ENCODE measurements at regions not wholly inside any gene's neighbourhood (a gene's known extent, or its start where the extent isn't known, plus 50 kb on each side); places are given as distances from the start of the nearest gene placed in this dataset.

DNA sequence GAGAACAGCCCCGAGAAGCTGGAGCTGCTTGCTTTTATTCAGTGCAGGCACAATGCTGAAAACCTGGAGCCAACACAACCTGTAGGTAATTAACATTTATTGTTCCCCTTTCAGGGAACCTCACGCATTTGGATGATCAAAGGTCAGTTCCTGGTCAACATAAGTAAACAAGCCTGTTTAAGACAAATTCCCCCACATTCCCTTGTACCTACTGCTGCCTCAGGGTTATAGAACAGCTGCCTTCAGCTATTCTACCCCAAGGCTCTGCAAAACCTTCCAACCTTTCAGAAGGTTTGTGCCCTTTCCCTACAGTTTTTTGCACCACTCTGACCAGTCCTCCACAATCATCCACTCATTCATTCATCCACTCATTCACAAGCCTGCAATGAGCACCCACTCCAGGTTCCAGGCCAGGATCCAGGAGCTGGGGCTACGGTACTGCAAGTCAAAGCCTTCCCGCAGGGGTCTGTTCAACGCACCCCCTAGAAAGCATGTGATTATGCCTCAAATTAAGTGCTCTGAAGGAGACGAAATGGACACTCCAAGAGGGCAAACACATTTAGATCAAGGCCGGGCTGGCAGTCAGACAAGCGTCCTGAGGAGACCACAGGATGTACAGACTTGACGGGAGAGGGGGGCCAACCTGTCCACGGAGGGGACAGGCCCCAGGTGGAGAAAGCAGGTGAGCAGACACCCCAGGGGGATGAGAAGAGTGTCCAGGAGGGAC lies 683.9 kb downstream of the MATN1 start:
- DNase-seq (ENCODE audit: low spot score), result no peak
- intact Hi-C loops (cut with micrococcal nuclease), result no loop called here
- H3K9me3 Mint-ChIP-seq, result peaks cover 9% of the 10 kb centered on the region
- H3K27me3 Mint-ChIP-seq (ENCODE audit: insufficient read depth), result no peaks in the 10 kb centered on the region
- no peak overlapping the region for H3K4me3 Mint-ChIP-seq
- H3K36me3 Mint-ChIP-seq (ENCODE audit: low read depth), result no peaks in the 10 kb centered on the region
- no peak overlapping the region for H3K27ac Mint-ChIP-seq
- H3K4me1 Mint-ChIP-seq (ENCODE audit: low read depth), result no peaks in the 10 kb centered on the region

DNA sequence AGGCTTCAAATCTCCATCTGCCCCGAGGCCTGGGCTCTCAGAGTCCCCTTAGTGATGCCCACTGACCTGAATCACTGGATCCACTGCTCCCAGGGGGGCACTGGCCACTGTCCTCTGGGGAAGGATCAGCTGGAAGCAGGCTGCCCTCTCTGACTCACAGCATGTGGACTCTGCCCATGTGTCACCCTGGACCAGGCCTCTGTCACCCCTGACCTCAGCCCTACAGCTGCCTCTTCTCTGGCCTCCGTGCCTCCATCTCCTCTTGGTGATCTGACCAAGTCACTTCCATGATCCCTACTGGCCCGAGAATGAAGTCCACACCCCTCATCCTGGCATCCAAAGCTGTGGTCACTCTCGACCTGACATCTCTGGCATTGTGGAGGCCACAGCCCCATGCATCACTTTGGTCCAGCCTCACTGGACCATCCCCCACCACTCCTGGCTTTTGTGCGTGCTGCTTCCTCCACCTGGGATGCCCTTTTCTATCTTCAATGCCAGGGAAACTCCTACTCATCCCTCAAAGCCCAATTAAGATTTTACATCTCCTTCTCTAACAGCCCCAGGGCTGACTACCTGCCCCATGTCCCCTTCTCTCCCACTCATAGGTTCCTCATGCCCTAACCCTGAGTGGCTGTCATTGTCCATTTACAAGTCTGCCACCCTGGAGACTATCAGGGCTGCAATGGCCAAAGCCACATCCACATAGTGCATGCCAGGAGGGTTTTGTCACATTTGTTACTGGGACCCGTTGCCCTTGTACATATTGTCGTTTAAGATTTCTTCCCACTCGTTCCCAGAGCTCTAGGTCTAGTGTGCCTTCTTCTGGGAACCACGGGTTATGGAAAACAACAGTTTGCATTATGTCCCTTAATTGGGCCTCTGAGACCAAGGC lies 685.0 kb downstream of the MATN1 start:
- H3K4me3 Mint-ChIP-seq, result no peak overlapping the region
- peaks cover under 1% of the 10 kb centered on the region for H3K9me3 Mint-ChIP-seq
- H3K27ac Mint-ChIP-seq, result no peak overlapping the region
- no peak for DNase-seq (ENCODE audit: low spot score)
- no peaks in the 10 kb centered on the region for H3K36me3 Mint-ChIP-seq (ENCODE audit: low read depth)
- no peaks in the 10 kb centered on the region for H3K27me3 Mint-ChIP-seq (ENCODE audit: insufficient read depth)
- no peaks in the 10 kb centered on the region for H3K4me1 Mint-ChIP-seq (ENCODE audit: low read depth)
- intact Hi-C loops (cut with micrococcal nuclease), result no loop called here

DNA sequence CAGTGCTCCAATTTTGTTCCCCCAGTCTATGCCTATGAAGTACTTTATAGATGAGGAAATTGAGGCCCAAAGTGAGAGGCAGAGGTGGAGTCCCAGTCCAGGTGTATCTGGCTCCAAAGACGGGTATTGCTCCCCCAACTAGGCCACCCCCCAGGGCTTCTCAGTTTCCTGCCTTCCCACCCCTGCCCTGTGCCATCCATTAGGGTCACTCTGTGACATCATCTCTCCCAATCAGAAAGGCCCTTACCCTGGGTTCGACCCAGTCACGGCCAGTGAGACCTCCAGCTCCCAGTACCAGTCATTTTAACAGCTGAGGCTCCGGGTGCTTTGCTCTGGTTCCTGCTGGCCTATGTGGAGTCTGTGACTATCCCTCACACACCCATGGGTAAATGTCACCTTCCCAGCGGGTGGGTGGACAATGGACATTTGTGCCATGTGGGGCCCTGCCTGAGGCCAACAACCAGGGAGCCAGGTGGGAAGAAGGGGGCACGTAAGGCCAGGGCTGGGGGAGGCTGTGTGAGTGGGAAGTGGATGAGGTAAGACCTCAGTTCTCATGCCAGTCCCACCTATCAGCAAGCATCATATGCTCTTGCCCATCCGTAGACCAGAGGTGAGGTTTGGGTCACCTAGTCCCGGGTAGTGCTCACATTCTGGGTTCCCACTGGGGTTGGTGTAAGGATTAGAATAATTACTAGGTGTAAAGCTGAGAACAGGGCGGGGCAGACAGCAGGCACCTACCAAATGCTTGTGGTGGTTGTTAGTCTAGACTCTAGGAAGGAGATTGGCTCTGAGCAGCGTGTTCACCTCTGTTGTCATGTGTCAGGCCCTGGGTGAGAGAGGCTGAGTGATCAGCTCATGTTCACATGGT lies 685.9 kb downstream of the MATN1 start:
- Mint-ChIP-seq H3K27me3 (ENCODE audit: insufficient read depth) (no peaks in the 10 kb centered on the region), H3K27ac (no peak overlapping the region), H3K4me1 (ENCODE audit: low read depth) (no peaks in the 10 kb centered on the region), H3K9me3 (no peaks in the 10 kb centered on the region), H3K36me3 (ENCODE audit: low read depth) (no peaks in the 10 kb centered on the region), H3K4me3 (no peak overlapping the region)
- intact Hi-C loops (cut with micrococcal nuclease), result no loop called here
- DNase-seq (ENCODE audit: low spot score), result no peak

DNA sequence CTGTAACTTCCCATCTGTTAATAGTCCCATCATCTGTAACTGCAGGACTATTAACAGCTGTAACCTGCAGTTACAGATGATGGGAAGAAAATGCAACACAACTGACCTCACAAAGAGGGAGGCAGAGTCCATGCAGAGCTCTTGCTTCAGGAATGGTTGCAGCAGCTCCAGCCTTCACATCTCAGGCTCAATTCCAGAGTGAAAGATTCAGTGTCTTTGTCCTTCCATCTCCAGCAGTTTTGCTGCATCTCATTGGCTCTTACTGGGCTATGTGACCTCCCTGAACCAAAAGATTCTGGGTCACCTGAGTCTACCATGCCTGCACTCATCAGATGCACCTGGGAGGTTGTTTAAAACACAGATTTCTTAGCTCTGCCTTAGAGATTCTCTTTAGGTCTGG lies 686.7 kb downstream of the MATN1 start:
- Mint-ChIP-seq H3K4me1 (ENCODE audit: low read depth) (no peaks in the 10 kb centered on the region), H3K4me3 (no peak overlapping the region)
- intact Hi-C loops (cut with micrococcal nuclease), result no loop called here

DNA sequence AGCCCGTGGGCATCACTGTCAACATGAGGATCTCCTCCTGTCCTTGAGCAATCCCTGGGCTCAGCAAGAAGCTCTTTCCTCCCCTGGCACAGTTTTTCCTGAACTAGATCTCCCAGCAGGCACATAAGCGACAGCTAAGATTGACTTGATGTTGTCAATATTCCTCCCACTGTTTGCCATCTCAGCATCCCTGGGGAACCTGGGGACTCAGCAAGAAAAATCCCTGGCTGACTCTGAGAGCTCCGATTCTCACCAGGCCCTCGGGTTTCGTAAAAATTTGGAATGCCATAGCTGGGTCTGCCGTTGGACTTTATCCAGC lies 687.2 kb downstream of the MATN1 start:
- intact Hi-C loops (cut with micrococcal nuclease), result no loop called here
- no peak for DNase-seq (ENCODE audit: low spot score)
- no peaks in the 10 kb centered on the region for H3K4me1 Mint-ChIP-seq (ENCODE audit: low read depth)
- H3K27ac Mint-ChIP-seq, result no peak overlapping the region
- no peak overlapping the region for H3K4me3 Mint-ChIP-seq
- no peaks in the 10 kb centered on the region for H3K27me3 Mint-ChIP-seq (ENCODE audit: insufficient read depth)
- no peaks in the 10 kb centered on the region for H3K9me3 Mint-ChIP-seq
- no peaks in the 10 kb centered on the region for H3K36me3 Mint-ChIP-seq (ENCODE audit: low read depth)

More for the DNA sequence above, 686.7 kb downstream of the MATN1 start:
- Mint-ChIP-seq H3K27ac (no peak overlapping the region), H3K36me3 (ENCODE audit: low read depth) (no peaks in the 10 kb centered on the region), H3K27me3 (ENCODE audit: insufficient read depth) (no peaks in the 10 kb centered on the region), H3K9me3 (no peaks in the 10 kb centered on the region)
- no peak for DNase-seq (ENCODE audit: low spot score)

DNA sequence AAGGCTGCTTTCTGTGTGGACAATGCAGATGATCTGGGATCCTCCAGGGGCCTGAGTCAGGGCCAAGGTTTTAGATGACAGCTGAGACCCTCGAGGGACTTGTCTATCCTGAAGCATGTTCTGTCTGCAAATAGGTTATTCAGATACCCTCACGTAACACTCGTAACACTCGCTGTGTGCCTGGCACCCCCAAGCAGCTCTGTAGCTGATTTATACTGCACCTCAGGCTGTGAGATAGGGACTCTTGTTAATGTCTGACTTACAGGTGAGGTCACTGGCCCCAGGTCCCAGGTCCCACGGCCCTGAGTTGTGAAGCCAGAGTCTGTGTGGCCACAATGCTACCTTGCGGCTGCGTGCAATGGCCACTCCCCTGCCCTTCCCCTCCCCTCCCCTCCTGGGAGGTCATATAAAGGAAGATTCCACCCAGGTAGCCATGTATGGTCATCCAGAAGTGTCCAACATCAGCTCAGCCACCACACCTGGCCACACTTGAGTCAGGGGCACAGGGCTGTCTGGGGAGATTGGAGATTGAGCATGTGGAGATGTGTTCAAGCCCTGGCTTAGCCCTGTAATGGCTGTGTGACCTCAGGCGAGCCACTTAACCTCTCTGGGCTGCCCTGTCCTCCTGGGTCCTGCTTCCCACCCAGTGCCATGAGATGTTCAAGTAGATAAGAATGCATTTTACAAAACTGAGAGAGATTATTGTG lies 687.7 kb downstream of the MATN1 start:
- no peak overlapping the region for H3K4me3 Mint-ChIP-seq
- H3K4me1 Mint-ChIP-seq (ENCODE audit: low read depth), result no peaks in the 10 kb centered on the region
- DNase-seq (ENCODE audit: low spot score), result no peak
- intact Hi-C loops (cut with micrococcal nuclease), result no loop called here
- H3K27ac Mint-ChIP-seq, result no peak overlapping the region
- peaks cover 3% of the 10 kb centered on the region for H3K27me3 Mint-ChIP-seq (ENCODE audit: insufficient read depth)
- H3K36me3 Mint-ChIP-seq (ENCODE audit: low read depth), result no peaks in the 10 kb centered on the region
- H3K9me3 Mint-ChIP-seq, result no peaks in the 10 kb centered on the region

DNA sequence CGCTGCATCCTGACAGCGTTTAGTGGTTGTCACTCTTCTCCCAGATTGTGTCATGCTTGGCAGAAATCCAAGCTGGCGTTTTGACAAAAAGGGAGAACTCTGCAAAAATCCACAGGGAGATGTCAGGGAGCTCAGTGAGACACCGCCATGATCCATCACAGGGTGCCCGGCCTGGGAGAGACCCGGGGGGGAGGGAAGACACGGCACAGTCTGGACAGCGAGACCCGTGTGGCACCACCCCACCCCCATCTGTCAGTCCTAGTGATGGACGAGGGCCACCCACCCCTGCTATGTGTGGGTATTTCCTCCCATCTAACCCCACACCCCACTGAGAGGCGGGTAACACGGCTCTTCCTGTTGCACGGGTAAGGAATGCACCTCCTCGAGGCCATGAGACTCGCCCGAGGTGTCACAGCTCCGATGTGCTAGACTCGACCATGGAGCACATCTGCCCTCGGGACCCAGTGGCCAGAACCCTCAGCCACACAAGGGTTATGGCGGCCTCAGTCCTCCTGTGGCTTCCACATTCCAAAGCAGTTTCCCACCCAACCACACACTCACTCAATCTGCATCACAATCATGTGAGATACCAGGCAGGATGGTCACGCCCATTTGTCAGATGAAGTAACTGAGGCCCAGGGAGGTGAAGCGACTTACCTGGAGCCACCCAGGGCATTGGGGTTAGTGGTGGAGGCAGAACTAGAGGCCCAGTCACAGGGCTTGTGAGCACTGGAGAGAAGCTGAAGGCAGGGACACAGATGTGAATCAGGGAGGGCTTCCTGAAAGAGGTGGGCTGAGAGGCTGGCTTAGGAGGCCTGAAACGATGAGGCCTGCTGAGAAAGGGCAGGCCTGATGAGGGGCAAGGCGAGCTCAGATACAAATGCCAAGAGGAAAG lies 688.5 kb downstream of the MATN1 start:
- H3K27me3 Mint-ChIP-seq (ENCODE audit: insufficient read depth), result peaks cover 5% of the 10 kb centered on the region
- no peaks in the 10 kb centered on the region for H3K4me1 Mint-ChIP-seq (ENCODE audit: low read depth)
- no peaks in the 10 kb centered on the region for H3K36me3 Mint-ChIP-seq (ENCODE audit: low read depth)
- H3K27ac Mint-ChIP-seq, result no peak overlapping the region
- H3K4me3 Mint-ChIP-seq, result no peak overlapping the region
- intact Hi-C loops (cut with micrococcal nuclease), result no loop called here
- no peaks in the 10 kb centered on the region for H3K9me3 Mint-ChIP-seq
- no peak for DNase-seq (ENCODE audit: low spot score)

DNA sequence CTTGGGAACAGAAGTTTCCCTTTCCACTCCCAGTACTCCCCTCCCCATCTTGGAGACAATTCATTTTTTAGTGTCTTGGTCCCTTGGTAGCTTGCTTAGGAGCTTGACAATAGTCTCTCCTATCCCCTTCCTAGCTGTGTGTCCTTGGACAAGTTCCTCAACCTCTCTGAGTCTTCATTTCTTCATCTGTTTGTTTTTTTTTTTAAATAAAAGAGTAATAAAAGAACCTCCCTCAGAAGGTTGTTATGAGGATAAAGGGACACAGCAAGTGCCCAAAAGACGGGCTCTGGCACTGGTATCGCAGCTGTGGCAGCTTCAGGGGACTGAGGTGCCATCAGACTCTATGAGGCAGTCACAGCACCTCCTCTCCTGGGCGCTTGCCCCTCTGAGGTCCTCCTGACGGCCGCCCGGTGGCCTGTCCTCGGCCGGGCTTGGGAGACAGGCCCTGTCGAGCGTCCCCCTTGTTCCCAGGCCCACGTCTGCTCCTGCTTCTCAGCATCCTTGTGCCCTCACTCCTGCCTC lies 689.2 kb downstream of the MATN1 start:
- no peak for DNase-seq (ENCODE audit: low spot score)
- Mint-ChIP-seq H3K4me1 (ENCODE audit: low read depth) (no peaks in the 10 kb centered on the region), H3K27me3 (ENCODE audit: insufficient read depth) (peaks cover 5% of the 10 kb centered on the region), H3K36me3 (ENCODE audit: low read depth) (no peaks in the 10 kb centered on the region), H3K4me3 (no peak overlapping the region), H3K9me3 (no peaks in the 10 kb centered on the region), H3K27ac (no peak overlapping the region)
- intact Hi-C loops (cut with micrococcal nuclease), result no loop called here

DNA sequence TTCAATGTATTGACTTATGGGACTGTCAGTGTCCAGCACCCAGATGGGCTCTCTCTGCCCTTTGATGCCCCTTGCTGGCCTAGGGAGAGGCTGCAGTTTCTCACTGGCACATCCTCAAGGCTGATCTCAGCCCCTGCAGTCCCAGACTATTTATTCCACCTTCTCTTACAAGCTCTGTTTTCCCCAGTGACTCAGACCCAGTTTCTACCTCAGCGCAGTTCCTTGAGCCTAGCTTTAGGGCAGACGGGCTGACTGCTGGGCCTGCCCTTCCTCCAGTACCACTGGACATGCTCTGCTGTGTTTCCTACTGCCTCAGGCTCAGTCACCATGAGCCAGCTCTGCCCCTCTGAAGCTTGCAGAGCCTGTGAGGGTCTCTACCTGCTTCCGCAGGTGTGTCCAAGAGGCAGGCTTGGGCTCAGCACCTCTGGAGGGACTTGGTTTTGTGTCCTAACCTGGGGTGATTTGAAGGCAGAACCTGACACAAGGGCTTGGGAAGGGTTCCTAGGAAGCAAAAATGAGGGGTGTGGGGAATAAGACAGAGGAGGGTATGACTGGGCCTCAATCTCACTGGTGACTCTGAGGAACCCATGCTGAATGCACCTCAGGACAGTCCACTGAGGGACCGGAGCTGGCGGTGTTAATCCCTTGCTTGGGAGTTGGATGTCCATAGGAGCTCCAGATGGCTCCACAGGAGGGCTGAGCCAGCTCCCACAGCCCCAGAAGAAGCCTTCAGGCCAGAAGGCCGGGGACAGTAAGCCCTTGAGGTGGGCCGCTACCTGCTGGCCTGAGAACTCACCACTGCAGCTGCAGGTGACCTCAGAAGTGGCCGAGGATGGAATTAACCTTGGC lies 689.9 kb downstream of the MATN1 start:
- Mint-ChIP-seq H3K4me1 (ENCODE audit: low read depth) (no peaks in the 10 kb centered on the region), H3K4me3 (no peak overlapping the region), H3K27ac (no peak overlapping the region), H3K27me3 (ENCODE audit: insufficient read depth) (peaks cover 5% of the 10 kb centered on the region), H3K36me3 (ENCODE audit: low read depth) (no peaks in the 10 kb centered on the region), H3K9me3 (no peaks in the 10 kb centered on the region)
- intact Hi-C loops (cut with micrococcal nuclease), result no loop called here
- DNase-seq (ENCODE audit: low spot score), result no peak

DNA sequence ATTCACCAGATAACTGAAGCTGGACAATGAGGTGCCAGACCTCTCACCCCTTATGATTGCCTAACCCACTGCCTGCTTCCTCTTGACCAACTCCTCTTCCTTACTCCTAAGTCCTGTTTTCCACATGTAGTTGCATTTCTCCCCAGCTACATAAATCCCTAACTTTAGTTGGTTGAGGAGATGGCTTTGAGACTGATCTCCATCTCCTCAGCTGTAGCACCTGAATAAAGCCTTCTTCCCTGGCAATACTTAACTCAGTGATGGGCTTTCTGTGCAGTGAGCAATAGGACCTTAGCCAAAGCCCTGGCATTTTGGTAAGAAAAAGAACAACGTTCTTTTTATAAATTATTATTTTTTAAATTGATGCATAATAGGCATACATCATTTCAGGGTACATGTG lies 691.1 kb downstream of the MATN1 start:
- intact Hi-C loops (cut with micrococcal nuclease), result no loop called here
- no peaks in the 10 kb centered on the region for H3K4me1 Mint-ChIP-seq (ENCODE audit: low read depth)
- no peaks in the 10 kb centered on the region for H3K36me3 Mint-ChIP-seq (ENCODE audit: low read depth)
- no peak overlapping the region for H3K4me3 Mint-ChIP-seq
- DNase-seq (ENCODE audit: low spot score), result no peak
- no peaks in the 10 kb centered on the region for H3K9me3 Mint-ChIP-seq
- H3K27me3 Mint-ChIP-seq (ENCODE audit: insufficient read depth), result peaks cover 5% of the 10 kb centered on the region
- H3K27ac Mint-ChIP-seq, result no peak overlapping the region

DNA sequence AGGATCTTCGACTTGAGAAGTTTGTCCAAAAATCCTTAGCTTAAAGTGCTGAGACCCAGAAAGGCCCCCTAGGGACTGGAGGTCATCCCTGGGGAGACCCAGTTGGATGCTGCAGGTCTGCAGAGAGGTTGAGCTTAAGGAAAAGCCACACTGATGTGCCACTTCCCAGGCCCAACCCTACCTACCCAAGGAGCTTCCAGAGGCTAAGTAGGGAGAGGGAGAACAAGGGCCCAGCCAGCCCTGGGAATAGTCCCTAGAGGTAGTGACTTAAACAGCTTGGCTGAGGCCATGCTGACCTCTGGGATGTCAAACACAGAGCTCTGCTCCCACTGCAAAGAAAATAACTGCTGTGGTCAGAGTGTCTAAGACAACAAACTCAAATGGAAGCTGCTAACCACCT lies 693.7 kb downstream of the MATN1 start:
- Mint-ChIP-seq H3K36me3 (ENCODE audit: low read depth) (no peaks in the 10 kb centered on the region), H3K4me3 (no peak overlapping the region), H3K27ac (no peak overlapping the region), H3K27me3 (ENCODE audit: insufficient read depth) (peaks cover 7% of the 10 kb centered on the region), H3K4me1 (ENCODE audit: low read depth) (no peaks in the 10 kb centered on the region), H3K9me3 (no peaks in the 10 kb centered on the region)
- intact Hi-C loops (cut with micrococcal nuclease), result no loop called here
- no peak for DNase-seq (ENCODE audit: low spot score)

Measured in activated T-helper 1 cell treated with anti-CD3 and anti-CD28 coated beads, Interleukin-12 subunit alpha, Interleukin-12 subunit beta, Interleukin-2, Interleukin-4 antibody, amounts not matched to agents 30 ng/mL and 10 ng/mL and 1 ng/mL, durations not matched to agents 14 hours and 24 hours and 36 hours (primary cell).